ENCODE measurements at regions not wholly inside any gene's neighbourhood (a gene's known extent, or its start where the extent isn't known, plus 50 kb on each side); places are given as distances from the start of the nearest gene placed in this dataset.

- TF ChIP-seq CTCF (IDR thresholded peaks at IDR 0.05 in 4 of 5, conservative IDR thresholded peaks at IDR 0.05 in 1 of 5) (no peak), POLR2A (IDR thresholded peaks at IDR 0.05) (no peak)
Observed at GRCh38 chr4:74661427-74662201, 132.7 kb downstream of the BTC start.
